WERI-Rb-1 (cell line): ENCODE measurements at regions not wholly inside any gene's neighbourhood (a gene's known extent, or its start where the extent isn't known, plus 50 kb on each side); places are given as distances from the start of the nearest gene placed in this dataset.

Experiments used
- DNase-seq: peaks from one replicate; pipeline ENCODE4 v3.0.0-alpha.2; 2020
- H3K27ac ChIP-seq: fragments of 250-450 bp; sonication (Bioruptor Pico); 2 replicates; pipeline ENCODE4 v1.5.1; 2020; ENCODE audit warnings: mild to moderate bottlenecking, moderate library complexity
- H3K27me3 ChIP-seq: fragments of 250-450 bp; sonication (Bioruptor Pico); 2 replicates; pipeline ENCODE4 v1.5.1; 2021; ENCODE audit warnings: mild to moderate bottlenecking, low read depth, moderate library complexity; ENCODE audit not compliant: insufficient read depth, severe bottlenecking
- H3K36me3 ChIP-seq: fragments of 250-450 bp; sonication (Bioruptor Pico); 2 replicates; pipeline ENCODE4 v1.5.1; 2020; ENCODE audit warnings: mild to moderate bottlenecking, moderate library complexity
- H3K4me3 ChIP-seq: 2 replicates; pipeline ENCODE4 v1.5.1; 2011; ENCODE audit warnings: low read depth, mild to moderate bottlenecking, control low read depth, low read length
- H3K9me3 ChIP-seq: fragments of 250-450 bp; sonication (Bioruptor Pico); 2 replicates; pipeline ENCODE4 v1.5.1; 2021; ENCODE audit warnings: mild to moderate bottlenecking, moderate library complexity; ENCODE audit not compliant: severe bottlenecking
- CTCF ChIP-seq: IDR thresholded peaks from 2 replicates; pipeline ENCODE4 v1.5.1; 2011; ENCODE audit warnings: low read depth, mild to moderate bottlenecking, control low read depth, inconsistent platforms, low read length

- TF ChIP-seq CTCF = no peak
- Histone ChIP-seq H3K4me3 (no peak overlapping the region), H3K27ac (no peak overlapping the region), H3K36me3 (no peaks in the 10 kb centered on the region), H3K9me3 (peaks cover 11% of the 10 kb centered on the region), H3K27me3 (no peaks in the 10 kb centered on the region)
- no peak for DNase-seq
Observed at GRCh38 chr6:21648475-21649050, 55.0 kb downstream of the SOX4 start.

GRCh38 chr6:21653323-21653722 is 59.8 kb downstream of the SOX4 start:
- DNase-seq = no peak
- peaks cover 15% of the 10 kb centered on the region for H3K9me3 ChIP-seq
- H3K27ac ChIP-seq = no peak overlapping the region
- H3K36me3 ChIP-seq = no peaks in the 10 kb centered on the region
- no peaks in the 10 kb centered on the region for H3K27me3 ChIP-seq
- H3K4me3 ChIP-seq = no peak overlapping the region
- no peak for TF ChIP-seq CTCF

DNA sequence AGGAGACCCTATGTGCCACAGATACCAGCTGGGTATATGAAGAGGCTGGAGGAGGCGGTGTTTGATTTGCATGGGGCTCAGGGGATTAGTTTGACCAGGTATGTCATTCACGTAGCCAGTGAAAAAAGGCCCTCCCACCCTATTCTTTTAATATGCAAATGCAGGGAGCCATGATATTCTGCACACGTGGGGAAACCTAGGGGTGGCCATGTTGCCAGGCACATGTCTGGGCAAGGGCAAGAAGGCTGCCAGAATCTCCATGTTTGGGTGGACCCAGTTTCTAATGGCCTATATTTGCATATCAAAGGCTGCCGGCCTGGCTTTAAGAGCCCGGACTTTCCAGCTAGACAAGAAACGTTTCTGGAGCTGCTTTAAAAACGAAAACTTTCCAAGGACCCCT is 60.4 kb downstream of the SOX4 start:
- H3K36me3 ChIP-seq = no peaks in the 10 kb centered on the region
- DNase-seq = no peak
- TF ChIP-seq CTCF = no peak
- H3K9me3 ChIP-seq = peaks cover 15% of the 10 kb centered on the region
- H3K4me3 ChIP-seq = no peak overlapping the region
- H3K27ac ChIP-seq = no peak overlapping the region
- no peaks in the 10 kb centered on the region for H3K27me3 ChIP-seq

DNA sequence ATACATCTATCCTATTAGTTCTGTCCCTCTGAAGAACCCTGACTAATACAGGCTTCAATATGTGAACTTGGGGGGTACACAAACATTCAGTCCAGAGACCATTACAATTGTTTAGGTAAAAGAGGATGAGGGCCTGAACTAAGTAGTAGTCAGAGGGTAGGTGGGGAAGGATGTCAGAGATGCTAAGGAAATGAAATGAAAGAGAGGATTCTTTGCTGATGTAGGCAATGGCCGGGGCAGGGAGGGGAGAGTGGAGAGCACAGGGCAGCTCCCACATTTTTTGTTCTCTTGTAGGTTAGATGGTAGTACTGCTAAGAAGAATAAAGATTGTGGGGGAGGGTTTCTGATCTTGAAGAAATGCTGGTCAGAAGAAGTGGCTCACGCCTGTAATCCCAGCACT is 60.8 kb downstream of the SOX4 start:
- H3K9me3 ChIP-seq = peaks cover 15% of the 10 kb centered on the region

DNA sequence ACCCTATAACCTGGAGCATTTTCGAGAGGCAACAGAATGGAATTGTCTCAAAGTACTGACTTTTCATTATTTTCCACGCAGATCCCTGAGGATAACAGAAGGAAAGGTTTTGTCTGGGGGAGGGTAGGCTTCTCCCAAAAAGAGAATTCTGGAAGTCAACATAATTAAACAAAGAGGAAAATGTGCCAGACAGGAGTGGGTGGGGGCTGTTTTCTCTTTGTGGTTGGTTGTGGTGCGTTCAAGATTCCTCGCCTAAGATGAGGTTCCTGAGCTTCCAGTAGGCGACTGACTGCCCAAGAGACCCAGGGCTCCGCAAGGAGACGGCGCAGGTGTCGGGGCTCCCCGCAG is 70.4 kb downstream of the SOX4 start:
- Histone ChIP-seq H3K27ac (no peak overlapping the region), H3K27me3 (peaks cover 6% of the 10 kb centered on the region)

More for the DNA sequence above, 60.8 kb downstream of the SOX4 start:
- Histone ChIP-seq H3K4me3 (no peak overlapping the region), H3K36me3 (no peaks in the 10 kb centered on the region), H3K27me3 (no peaks in the 10 kb centered on the region), H3K27ac (no peak overlapping the region)
- no peak for DNase-seq
- TF ChIP-seq CTCF = no peak

More for the DNA sequence above, 70.4 kb downstream of the SOX4 start:
- Histone ChIP-seq H3K36me3 (no peaks in the 10 kb centered on the region), H3K9me3 (peaks cover 18% of the 10 kb centered on the region), H3K4me3 (peak overlapping the region; percentile 38)
- no peak for TF ChIP-seq CTCF
- DNase-seq = no peak
